Type B pancreatic cell (in vitro differentiated cells): ENCODE measurements at regions not wholly inside any gene's neighbourhood (a gene's known extent, or its start where the extent isn't known, plus 50 kb on each side); places are given as distances from the start of the nearest gene placed in this dataset.

Experiments used
- DNase-seq: peaks from one replicate; pipeline ENCODE4 v3.0.0; 2021; ENCODE audit warnings: mixed read lengths; ENCODE audit not compliant: unreplicated experiment; ENCODE audit errors: extremely low spot score
- H3K27ac Mint-ChIP-seq: 2 replicates; pipeline ENCODE4 v1.8.0; 2021; ENCODE audit warnings: mild to moderate bottlenecking, mixed read lengths
- H3K27me3 Mint-ChIP-seq: 2 replicates; pipeline ENCODE4 v1.8.0; 2021; ENCODE audit warnings: mixed read lengths
- H3K36me3 Mint-ChIP-seq: 2 replicates; pipeline ENCODE4 v1.8.0; 2021; ENCODE audit warnings: mixed read lengths
- H3K4me1 Mint-ChIP-seq: one replicate; pipeline ENCODE4 v1.8.0; 2021; ENCODE audit warnings: mixed read lengths; ENCODE audit not compliant: unreplicated experiment
- H3K4me3 Mint-ChIP-seq: 2 replicates; pipeline ENCODE4 v1.8.0; 2021; ENCODE audit warnings: mild to moderate bottlenecking, mixed read lengths
- H3K9me3 Mint-ChIP-seq: 2 replicates; pipeline ENCODE4 v1.8.0; 2021; ENCODE audit warnings: mixed read lengths
- TF ChIP-seq, protein P1 (sequence below): fragments of 200-600 bp; sonication (generic); conservative IDR thresholded peaks from 2 replicates; pipeline ENCODE4 v1.5.0; 2021; ENCODE audit warnings: antibody characterized with exemption, mild to moderate bottlenecking

DNA sequence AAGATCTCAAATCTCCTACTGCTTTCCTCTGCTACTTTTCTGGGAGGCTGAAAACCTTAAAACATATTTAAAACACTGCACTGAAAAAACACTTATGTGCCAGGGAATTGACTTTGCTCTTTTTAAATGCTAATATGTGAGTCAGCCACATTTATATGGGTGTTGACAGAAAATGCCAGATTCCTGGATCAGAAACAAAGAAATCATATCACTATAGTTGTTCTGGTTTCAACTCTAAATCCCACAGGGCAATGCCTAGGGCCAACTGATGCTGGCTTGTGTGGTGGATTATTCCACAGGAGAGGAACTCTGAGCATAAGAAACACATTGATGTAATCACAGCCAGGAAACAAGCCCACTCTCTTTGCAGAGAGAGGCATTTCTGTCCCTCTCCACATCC, 1439.0 kb upstream of the SPRY2 start:
- no peak for DNase-seq
- H3K27ac Mint-ChIP-seq, result no peak overlapping the region
- H3K4me1 Mint-ChIP-seq, result no peaks in the 10 kb centered on the region

DNA sequence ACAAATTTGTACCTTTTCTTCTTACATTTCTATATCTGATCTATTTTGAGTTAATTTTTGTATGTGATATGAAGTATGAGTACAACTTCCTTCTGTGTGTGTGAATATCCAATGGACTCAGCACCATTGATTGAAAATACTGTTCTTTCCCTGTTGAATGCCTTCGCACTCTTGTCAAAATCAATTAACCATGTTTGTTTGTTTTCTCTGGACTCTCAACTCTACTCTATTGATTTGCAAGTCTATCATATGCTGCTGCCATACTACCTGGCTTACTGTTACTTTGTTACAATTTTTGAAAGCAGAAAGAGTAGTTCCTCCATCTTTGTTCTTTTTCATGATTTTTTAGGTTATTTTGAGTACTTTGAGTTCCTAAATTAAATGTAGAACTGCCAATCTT, 1437.4 kb upstream of the SPRY2 start:
- no peaks in the 10 kb centered on the region for H3K9me3 Mint-ChIP-seq
- DNase-seq, result no peak
- H3K36me3 Mint-ChIP-seq, result no peaks in the 10 kb centered on the region
- no peak overlapping the region for H3K4me3 Mint-ChIP-seq
- H3K27ac Mint-ChIP-seq, result no peak overlapping the region
- no peaks in the 10 kb centered on the region for H3K4me1 Mint-ChIP-seq
- TF ChIP-seq, protein P1, sequence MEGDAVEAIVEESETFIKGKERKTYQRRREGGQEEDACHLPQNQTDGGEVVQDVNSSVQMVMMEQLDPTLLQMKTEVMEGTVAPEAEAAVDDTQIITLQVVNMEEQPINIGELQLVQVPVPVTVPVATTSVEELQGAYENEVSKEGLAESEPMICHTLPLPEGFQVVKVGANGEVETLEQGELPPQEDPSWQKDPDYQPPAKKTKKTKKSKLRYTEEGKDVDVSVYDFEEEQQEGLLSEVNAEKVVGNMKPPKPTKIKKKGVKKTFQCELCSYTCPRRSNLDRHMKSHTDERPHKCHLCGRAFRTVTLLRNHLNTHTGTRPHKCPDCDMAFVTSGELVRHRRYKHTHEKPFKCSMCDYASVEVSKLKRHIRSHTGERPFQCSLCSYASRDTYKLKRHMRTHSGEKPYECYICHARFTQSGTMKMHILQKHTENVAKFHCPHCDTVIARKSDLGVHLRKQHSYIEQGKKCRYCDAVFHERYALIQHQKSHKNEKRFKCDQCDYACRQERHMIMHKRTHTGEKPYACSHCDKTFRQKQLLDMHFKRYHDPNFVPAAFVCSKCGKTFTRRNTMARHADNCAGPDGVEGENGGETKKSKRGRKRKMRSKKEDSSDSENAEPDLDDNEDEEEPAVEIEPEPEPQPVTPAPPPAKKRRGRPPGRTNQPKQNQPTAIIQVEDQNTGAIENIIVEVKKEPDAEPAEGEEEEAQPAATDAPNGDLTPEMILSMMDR, result no peak
- H3K27me3 Mint-ChIP-seq, result no peaks in the 10 kb centered on the region

More for the DNA sequence above, 1439.0 kb upstream of the SPRY2 start:
- no peaks in the 10 kb centered on the region for H3K9me3 Mint-ChIP-seq
- TF ChIP-seq, protein P1, result no peak
- H3K4me3 Mint-ChIP-seq, result no peak overlapping the region
- H3K36me3 Mint-ChIP-seq, result no peaks in the 10 kb centered on the region
- H3K27me3 Mint-ChIP-seq, result no peaks in the 10 kb centered on the region

GRCh38 chr13:81773263-81773662, 1432.3 kb upstream of the SPRY2 start:
- Mint-ChIP-seq H3K4me1 (no peaks in the 10 kb centered on the region), H3K27me3 (no peaks in the 10 kb centered on the region), H3K4me3 (no peak overlapping the region), H3K36me3 (no peaks in the 10 kb centered on the region), H3K27ac (no peak overlapping the region), H3K9me3 (no peaks in the 10 kb centered on the region)
- no peak for DNase-seq
- TF ChIP-seq, protein P1, result no peak

DNA sequence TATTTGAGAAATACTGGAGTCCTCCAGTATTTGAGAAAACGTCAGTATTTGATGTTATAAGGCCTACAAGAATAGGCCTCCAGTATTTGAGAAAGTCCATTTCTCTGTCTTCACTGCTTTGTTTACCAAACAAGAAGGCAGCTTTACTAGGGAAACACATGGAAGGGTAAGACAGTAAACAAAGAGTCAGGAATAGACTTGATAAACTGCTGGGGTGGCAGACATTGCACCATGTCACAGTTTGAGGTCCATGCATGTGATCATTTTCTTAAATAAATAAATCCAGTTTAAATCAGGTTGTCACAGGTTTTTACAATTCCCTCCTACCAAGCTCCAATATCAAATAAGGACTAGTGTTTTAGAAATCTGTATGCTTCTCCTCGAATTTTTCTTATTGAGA, 1431.0 kb upstream of the SPRY2 start:
- no peak overlapping the region for H3K4me3 Mint-ChIP-seq
- H3K4me1 Mint-ChIP-seq, result no peaks in the 10 kb centered on the region
- no peak for DNase-seq
- H3K9me3 Mint-ChIP-seq, result no peaks in the 10 kb centered on the region
- H3K36me3 Mint-ChIP-seq, result no peaks in the 10 kb centered on the region
- no peaks in the 10 kb centered on the region for H3K27me3 Mint-ChIP-seq
- no peak overlapping the region for H3K27ac Mint-ChIP-seq
- TF ChIP-seq, protein P1, result no peak

- TF ChIP-seq, protein P1, result no peak
- Mint-ChIP-seq H3K4me1 (no peaks in the 10 kb centered on the region), H3K27ac (no peak overlapping the region), H3K4me3 (no peak overlapping the region), H3K27me3 (no peaks in the 10 kb centered on the region), H3K9me3 (no peaks in the 10 kb centered on the region), H3K36me3 (no peaks in the 10 kb centered on the region)
- DNase-seq, result no peak
These were observed 1430.1 kb upstream of the SPRY2 start for GRCh38 chr13:81770868-81771505.

DNA sequence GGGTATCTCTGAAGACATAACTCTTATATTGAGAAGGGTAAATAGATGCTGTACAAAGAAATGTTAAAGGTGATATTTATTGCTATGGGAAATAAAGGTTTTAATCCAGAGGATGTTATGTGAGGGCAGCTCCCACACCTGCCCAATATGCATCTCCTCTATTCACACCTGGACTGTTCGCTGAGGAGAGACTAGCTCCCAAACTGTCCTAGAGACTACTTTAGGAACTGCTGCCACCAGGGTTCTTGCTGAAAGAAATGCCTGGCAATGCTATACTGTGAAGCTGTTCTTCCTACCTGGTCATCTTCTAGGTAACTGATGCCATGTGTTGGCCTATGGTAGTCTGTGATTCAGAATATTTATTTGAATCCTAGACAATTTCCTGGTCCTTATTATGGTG, 1421.5 kb upstream of the SPRY2 start:
- Mint-ChIP-seq H3K4me1 (no peaks in the 10 kb centered on the region), H3K36me3 (no peaks in the 10 kb centered on the region), H3K27ac (no peak overlapping the region), H3K9me3 (peaks cover 11% of the 10 kb centered on the region), H3K4me3 (no peak overlapping the region), H3K27me3 (no peaks in the 10 kb centered on the region)
- no peak for DNase-seq
- TF ChIP-seq, protein P1, result no peak
